ENCODE measurements at regions not wholly inside any gene's neighbourhood (a gene's known extent, or its start where the extent isn't known, plus 50 kb on each side); places are given as distances from the start of the nearest gene placed in this dataset.

DNA sequence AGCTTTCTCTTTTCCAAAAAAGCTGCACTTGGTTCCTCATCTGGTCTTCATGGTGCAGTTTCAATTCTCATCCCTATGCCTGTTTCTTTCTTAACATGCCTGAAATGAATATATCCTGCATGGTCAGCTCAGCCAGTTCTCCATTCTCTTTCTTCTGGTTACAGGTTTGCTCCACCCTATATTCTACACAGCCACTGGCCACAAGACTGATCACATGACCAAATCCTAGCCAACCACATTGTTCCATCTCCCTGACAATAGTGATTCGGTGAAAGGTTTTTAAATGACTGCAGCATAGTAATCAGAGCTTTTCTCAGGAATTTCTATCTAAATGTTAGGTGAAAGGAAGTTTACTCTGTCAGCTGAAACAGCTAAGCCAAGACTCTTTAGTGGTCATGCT, 891.4 kb downstream of the METTL15 start:
- H3K27me3 ChIP-seq: no peaks in the 10 kb centered on the region
- H3K4me1 ChIP-seq: peaks cover 4% of the 10 kb centered on the region
- no peak for DNase-seq
- no peaks in the 10 kb centered on the region for H3K9me3 ChIP-seq
- TF ChIP-seq, protein P1, sequence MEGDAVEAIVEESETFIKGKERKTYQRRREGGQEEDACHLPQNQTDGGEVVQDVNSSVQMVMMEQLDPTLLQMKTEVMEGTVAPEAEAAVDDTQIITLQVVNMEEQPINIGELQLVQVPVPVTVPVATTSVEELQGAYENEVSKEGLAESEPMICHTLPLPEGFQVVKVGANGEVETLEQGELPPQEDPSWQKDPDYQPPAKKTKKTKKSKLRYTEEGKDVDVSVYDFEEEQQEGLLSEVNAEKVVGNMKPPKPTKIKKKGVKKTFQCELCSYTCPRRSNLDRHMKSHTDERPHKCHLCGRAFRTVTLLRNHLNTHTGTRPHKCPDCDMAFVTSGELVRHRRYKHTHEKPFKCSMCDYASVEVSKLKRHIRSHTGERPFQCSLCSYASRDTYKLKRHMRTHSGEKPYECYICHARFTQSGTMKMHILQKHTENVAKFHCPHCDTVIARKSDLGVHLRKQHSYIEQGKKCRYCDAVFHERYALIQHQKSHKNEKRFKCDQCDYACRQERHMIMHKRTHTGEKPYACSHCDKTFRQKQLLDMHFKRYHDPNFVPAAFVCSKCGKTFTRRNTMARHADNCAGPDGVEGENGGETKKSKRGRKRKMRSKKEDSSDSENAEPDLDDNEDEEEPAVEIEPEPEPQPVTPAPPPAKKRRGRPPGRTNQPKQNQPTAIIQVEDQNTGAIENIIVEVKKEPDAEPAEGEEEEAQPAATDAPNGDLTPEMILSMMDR (IDR thresholded peaks at IDR 0.05; ENCODE audit: low read depth, low read length): no peak
- H3K36me3 ChIP-seq: no peaks in the 10 kb centered on the region
- no peak overlapping the region for H3K4me3 ChIP-seq (ENCODE audit: low read depth, low read length)

DNA sequence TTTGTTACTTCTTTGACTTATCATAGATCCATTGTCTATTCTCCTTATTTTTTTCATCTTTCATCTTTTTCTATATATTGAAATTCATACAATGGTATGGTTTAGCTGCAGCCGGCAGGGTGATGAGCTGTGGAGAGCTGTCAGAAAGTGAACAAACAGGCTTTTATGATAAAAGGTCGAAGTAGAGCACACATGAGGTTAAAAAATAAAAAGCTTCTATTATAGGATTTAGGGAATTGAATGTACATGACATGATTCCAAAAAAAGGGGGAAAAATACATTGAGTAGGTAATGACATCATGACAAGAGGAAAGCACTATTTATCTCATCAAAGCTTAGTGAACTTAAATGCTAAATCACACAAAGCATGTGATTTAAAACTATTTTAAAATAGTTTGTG, 884.8 kb downstream of the METTL15 start:
- no peak for DNase-seq
- Histone ChIP-seq H3K9me3 (no peaks in the 10 kb centered on the region), H3K4me1 (no peaks in the 10 kb centered on the region), H3K4me3 (ENCODE audit: low read depth, low read length) (no peak overlapping the region), H3K36me3 (no peaks in the 10 kb centered on the region), H3K27me3 (no peaks in the 10 kb centered on the region)
- TF ChIP-seq, protein P1 (IDR thresholded peaks at IDR 0.05; ENCODE audit: low read depth, low read length): no peak

DNA sequence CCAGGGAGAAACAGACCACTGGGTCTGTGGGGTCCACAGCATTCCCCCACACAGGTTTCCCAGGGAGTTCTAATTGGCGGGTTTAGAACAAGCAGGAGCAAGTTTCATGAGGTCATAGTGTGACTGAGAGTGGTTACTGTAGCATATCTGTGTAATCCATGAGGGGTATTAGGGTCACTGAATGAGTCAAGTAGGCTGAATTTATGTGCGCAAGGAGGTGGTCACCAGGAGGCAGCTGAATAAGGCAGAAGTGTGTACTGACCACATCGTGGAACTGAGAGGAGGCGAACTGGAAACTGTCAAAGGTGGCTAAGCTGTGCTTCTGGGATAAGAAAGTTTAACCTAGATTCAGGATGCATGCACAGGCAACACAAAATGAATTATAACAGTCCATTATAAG, 876.0 kb downstream of the METTL15 start:
- Histone ChIP-seq H3K27me3 (no peaks in the 10 kb centered on the region), H3K4me3 (ENCODE audit: low read depth, low read length) (no peak overlapping the region), H3K4me1 (no peaks in the 10 kb centered on the region), H3K9me3 (no peaks in the 10 kb centered on the region), H3K36me3 (no peaks in the 10 kb centered on the region)
- TF ChIP-seq, protein P1 (IDR thresholded peaks at IDR 0.05; ENCODE audit: low read depth, low read length): no peak
- no peak for DNase-seq

DNA sequence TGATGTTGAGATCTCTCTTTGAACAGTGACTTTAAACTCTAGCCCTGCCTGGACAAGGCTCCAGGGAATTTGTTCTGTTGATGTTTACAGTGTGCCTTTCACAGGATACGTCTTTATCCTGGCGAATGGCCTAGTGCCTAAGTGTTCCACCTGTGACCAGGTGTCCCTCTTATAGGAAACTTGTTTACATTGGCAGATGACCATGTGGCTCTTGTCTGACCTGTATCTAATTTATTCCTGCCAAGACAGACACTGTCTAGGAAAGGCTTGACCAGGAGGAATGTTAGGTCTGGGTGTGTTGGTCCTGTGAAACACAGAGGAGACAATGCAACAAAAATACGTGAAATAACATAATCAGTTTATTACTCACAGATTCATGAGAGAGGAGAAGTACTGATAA, 875.6 kb downstream of the METTL15 start:
- TF ChIP-seq, protein P1 (IDR thresholded peaks at IDR 0.05; ENCODE audit: low read depth, low read length): no peak
- H3K4me3 ChIP-seq (ENCODE audit: low read depth, low read length): no peak overlapping the region
- no peak for DNase-seq
- no peaks in the 10 kb centered on the region for H3K4me1 ChIP-seq
- no peaks in the 10 kb centered on the region for H3K36me3 ChIP-seq
- H3K27me3 ChIP-seq: no peaks in the 10 kb centered on the region
- no peaks in the 10 kb centered on the region for H3K9me3 ChIP-seq

DNA sequence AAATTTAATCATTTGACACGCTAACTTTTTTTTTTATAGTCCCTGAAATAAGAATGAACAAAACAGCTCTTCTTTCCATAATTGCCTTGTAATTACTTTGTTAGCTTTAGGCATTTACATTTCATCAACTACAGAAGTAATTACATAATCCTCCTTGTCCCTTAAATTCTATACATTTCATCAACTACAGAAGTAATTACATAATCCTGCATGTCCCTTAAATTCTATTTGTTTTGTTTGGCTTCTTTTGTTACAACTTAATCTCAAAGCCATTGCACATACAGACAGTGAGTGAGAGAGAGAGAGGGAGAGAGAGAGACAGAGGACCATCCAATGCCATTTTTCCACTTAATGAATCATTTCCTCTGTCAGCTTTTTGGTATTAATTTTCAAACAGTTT, 873.2 kb downstream of the METTL15 start:
- no peak overlapping the region for H3K4me3 ChIP-seq (ENCODE audit: low read depth, low read length)
- no peak for DNase-seq

DNA sequence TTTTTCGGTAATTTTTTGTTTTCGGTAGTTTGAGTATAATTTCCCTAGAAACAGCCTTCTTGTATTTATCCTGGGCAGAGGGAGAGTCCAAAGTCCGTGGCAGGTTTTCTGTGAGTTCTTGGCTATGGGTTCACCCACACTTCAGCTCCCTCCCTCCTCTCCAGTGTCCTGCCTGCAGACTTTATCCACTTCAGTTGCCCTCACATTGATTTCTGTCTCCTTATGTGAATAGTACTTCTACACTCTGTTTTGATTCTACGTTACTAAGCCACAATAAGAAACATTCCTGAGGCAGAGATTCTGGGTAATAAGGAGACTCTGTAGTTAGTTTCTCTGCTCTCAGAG, 868.6 kb downstream of the METTL15 start:
- Histone ChIP-seq H3K4me3 (ENCODE audit: low read depth, low read length) (no peak overlapping the region), H3K9me3 (no peaks in the 10 kb centered on the region), H3K36me3 (no peaks in the 10 kb centered on the region), H3K4me1 (no peaks in the 10 kb centered on the region), H3K27me3 (no peaks in the 10 kb centered on the region)
- TF ChIP-seq, protein P1 (IDR thresholded peaks at IDR 0.05; ENCODE audit: low read depth, low read length): no peak
- no peak for DNase-seq

More for the DNA sequence above, 873.2 kb downstream of the METTL15 start:
- Histone ChIP-seq H3K36me3 (no peaks in the 10 kb centered on the region), H3K27me3 (no peaks in the 10 kb centered on the region), H3K4me1 (no peaks in the 10 kb centered on the region), H3K9me3 (no peaks in the 10 kb centered on the region)
- TF ChIP-seq, protein P1 (IDR thresholded peaks at IDR 0.05; ENCODE audit: low read depth, low read length): no peak

All from BE2C (cell line).